HG03354 (cell line): ENCODE measurements at regions not wholly inside any gene's neighbourhood (a gene's known extent, or its start where the extent isn't known, plus 50 kb on each side); places are given as distances from the start of the nearest gene placed in this dataset.
"Not testable (repeated sequence)": the region's sequence is repeated elsewhere in the genome, so short reads cannot be mapped to it uniquely, and the experiment has no call there.

ENCODE experiments used
- ATAC-seq: cut with Tn5 transposase; IDR thresholded peaks from one replicate; pipeline ENCODE4 v1.9.1; 2021; ENCODE audit warnings: mild to moderate bottlenecking; ENCODE audit not compliant: unreplicated experiment, poor library complexity, severe bottlenecking

DNA sequence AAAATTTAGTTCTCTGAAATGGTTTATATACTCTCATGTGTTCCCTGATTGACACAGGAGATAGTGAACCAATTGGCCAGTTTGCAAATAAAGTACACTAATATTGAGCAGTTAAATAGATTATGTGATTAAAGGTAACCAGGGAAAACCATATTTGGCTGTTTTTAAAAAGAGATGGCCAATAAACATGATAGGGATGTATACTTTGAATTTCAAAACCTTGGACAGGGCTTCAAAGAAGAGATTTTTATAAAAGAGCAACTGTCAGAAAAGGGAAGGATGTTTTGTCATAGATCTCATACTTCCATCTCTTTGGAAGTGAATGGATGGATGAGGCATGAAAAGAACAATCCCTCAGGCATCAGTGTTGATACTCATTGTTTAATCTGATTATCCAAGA is 825.3 kb downstream of the STIM2 start:
- ATAC-seq, result no peak

- ATAC-seq, result peak; percentile 92
These were observed 831.5 kb downstream of the STIM2 start for GRCh38 chr4:27692158-27692557.

GRCh38 chr4:27692868-27693634 is 832.4 kb downstream of the STIM2 start:
- no peak for ATAC-seq

DNA sequence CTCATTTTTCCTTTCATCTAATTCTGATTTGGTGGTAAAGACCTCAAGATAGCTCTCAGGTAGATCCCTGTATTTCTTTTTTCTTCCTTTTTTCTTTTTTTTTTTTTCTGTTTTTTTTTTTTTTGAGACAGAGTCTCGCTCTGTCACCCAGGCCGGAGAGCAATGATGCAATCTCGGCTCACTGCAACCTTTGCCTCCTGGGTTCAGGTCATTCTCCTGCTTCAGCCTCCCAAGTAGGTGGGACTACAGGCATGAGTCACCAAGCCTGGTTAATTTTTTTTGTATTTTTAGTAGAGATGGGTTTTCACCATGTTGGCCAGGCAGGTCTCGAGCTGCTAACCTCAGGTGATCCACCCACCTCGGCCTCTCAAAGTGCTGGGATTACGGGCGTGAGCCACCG is 835.6 kb downstream of the STIM2 start:
- ATAC-seq, result not testable (repeated sequence)

GRCh38 chr4:27701606-27702005 is 841.0 kb downstream of the STIM2 start:
- ATAC-seq, result no peak

DNA sequence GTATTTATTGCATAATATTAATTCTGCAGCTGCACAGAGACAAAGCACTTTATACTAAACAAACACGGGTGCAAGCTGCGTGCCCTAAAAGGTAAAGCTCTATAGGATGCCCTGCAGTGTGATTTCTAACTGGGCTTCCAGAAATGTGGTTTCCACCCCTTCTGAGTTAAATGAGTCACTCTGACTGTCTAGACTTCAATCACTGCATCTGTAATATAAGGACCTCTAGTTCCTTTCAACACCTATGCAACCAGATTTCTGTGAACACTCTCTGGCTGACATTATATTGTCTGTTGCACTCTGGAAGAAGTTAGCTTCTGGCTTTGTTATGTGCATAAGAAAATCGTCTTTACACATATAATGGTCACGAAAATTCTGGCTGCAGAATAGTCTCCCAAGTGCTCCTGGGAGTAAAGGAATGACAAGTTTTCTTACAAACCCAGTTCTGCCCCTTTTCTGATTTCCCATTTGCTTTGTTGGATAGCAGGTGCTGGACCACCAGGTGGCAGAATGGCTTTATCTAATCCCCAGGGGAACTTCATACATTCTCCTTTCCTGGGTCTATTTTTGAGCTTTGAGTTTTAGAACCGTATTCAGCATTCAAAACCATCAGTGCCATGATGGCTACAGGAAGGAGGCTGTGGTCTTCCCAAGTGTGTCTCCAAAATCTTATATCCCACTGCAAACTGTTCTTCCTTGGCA is 842.2 kb downstream of the STIM2 start:
- ATAC-seq, result no peak

DNA sequence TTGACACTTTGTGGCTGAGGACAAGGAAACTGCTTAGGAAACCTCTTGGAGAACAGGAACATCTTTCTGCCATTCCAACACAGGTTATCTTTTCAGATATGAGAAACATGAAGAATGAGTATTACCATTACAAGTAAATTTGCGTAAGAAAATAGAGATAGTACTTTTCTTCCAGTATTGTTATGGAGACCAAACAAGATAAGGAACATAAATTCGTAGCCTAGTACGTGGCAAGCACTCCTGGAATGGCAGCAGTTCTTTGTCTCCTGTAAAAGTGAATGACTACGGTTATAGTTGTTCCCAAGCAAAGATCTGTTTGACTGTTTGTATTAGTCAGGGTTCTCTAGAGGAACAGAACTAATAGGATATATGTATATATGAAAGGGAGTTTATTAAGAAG is 843.1 kb downstream of the STIM2 start:
- ATAC-seq, result no peak

GRCh38 chr4:27711041-27711440 is 850.4 kb downstream of the STIM2 start:
- ATAC-seq, result no peak

DNA sequence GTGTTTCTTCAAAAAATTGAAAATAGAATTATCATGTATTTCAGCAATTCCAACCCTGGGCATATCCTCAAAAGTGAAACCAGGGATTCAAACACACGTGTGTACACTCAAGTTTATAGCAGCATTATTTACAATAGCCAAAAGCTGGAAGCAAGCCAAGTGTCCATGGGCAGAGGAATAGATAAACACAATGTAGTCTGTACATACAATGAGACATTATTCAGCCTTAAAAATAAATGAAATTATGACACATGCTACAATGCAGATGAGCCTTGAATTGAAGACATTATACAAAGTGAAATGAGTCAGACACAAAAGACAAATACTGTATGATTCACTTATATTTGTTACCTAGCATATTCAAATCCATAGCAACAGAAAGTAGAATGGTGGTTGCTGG is 853.4 kb downstream of the STIM2 start:
- ATAC-seq, result no peak

- no peak for ATAC-seq
These were observed 856.2 kb downstream of the STIM2 start for GRCh38 chr4:27716693-27717430.

DNA sequence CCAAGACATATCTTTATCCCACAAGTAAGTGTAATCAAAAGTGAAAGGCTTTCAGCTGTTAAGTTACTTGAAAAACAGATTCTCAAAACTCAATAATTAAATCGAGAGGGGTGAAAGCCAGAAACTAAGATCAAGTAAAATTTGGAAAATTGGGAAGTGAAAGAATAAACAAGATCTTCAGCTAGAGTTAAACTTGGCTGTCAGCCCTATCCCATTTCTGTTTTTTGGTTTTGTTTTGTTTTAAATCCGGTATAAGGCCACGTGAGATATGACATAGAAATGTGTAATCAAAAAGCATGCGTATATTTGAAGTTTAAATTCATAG is 856.8 kb downstream of the STIM2 start:
- no peak for ATAC-seq

DNA sequence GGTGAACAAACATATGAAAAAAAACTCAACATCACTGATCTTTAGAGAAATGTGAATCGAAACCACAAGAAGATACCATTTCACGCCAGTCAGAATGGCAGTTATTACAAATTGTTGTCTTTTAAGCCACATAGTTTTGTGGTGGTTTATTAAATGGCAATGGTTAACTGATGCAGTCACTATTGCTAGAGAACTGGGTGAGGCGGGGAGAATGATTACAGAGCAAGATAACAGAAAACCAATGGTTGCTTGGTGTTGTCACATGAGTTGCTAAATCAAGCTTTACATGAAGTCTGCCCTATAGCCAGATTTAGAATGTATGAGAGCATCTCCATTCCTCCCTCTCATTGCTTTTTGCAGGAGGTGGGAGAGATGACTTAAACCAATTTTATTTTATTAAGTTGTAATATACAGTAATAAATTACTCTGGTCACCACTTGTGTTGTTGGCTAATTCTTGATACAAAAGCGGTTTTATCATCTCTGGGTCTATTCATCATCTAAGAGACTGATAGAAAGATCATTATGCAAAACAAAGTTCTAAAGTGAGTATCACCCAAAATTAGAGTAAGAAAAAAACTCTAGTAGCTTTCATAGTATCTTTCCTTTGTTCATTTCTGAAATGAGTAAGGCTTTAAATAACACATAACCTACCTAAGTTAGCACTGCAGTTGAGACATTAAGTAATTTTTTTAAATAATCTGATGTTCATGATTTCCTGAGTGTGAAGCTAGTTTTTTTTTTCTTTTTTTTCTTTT is 859.5 kb downstream of the STIM2 start:
- peak; percentile 90 for ATAC-seq

DNA sequence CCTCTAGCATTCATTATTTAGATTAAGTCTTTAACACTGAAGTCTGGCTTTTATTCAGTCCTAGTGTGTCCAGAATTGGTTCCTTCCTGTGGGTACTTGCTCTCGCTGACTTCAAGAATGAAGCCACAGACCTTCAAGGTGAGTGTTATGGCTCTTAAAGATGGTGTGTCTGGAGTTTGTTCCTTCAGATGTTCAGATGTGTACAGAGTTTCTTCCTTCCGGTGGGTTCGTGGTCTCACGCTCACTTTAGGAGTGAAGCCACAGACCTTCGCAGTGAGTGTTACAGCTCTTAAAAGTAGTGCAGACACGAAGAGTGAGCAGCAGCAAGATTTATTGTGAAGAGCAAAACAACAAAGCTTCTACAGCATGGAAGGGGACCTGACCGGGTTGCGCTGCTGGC is 860.6 kb downstream of the STIM2 start:
- no peak for ATAC-seq

- ATAC-seq, result no peak
These were observed 868.3 kb downstream of the STIM2 start for GRCh38 chr4:27728892-27729291.

- ATAC-seq, result no peak
These were observed 882.2 kb downstream of the STIM2 start for GRCh38 chr4:27742816-27743215.

- no peak for ATAC-seq
These were observed 899.3 kb downstream of the STIM2 start for GRCh38 chr4:27759611-27760575.

DNA sequence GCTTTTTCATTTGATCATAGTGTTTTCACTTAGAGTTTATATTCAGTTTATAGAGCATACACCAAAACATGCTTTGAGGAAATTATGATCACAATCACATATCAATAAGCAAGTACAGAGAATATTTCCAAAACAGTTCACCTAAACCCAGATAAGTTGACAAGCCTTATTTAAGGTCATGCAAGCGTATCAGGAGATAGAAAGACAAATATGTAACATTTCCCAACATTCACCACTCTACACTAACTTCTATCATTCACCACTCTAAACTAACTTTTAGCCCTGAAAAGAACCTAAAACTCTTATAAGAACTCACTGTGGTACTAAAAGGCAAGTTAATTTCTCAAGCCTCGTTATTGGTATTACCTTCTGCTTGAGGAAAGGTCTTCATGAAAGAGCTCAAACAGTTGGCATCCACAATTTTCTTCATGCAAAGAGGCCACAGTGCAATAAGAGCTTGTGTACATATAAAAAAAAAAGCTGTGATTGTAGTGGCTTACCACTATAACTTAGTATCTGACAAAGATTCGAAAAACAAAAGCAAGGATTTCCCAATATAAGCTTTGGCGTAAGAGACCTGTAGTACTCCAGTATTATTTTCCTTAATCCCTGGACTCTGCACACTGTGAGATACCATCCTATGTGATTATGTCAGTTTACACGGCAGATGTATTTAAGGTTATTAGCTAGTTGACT is 903.3 kb downstream of the STIM2 start:
- ATAC-seq, result no peak

GRCh38 chr4:27764526-27764837 is 903.8 kb downstream of the STIM2 start:
- ATAC-seq, result peak; percentile 74

DNA sequence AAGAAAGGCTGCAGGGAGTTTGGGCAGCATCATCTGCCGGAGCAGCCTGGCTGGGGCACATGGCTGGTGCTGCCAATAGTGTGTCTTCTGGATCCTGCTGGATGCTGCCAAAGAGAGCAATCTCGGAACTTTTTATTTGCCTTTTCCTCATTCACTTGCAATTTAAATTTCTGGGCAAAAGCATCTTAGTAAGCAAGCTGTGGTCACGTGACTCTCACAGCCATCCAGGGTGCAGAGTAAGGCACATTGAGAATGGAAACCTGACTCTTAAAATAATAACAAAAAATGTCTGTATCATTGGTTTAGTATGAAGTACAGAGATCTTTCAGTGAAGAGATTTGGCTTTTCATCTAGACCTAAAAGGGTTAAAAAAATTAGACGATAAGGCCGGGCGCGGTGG is 910.3 kb downstream of the STIM2 start:
- no peak for ATAC-seq
